IMR-90 (cell line): ENCODE measurements at regions not wholly inside any gene's neighbourhood (a gene's known extent, or its start where the extent isn't known, plus 50 kb on each side); places are given as distances from the start of the nearest gene placed in this dataset.

Experiments
- ATAC-seq: fragments of 200-7000 bp; cut with Tn5 transposase; 2 replicates; pipeline ENCODE4 v1.9.1; 2020; ENCODE audit warnings: low read depth, mild to moderate bottlenecking, moderate library complexity
- BruUV-seq: library from RNA; stranded (reverse); fragments of 400-500 nt; replicated peaks from 2 replicates; lab custom pipeline; 2021; lab: Mats Ljungman, UMichigan
- CTCF ChIA-PET: fragments of 300-600 bp; formaldehyde crosslinking; extraction: SDS; loops from one replicate; lab custom pipeline; 2021; ENCODE audit warnings: antibody characterized with exemption; lab: Yijun Ruan, JAX
- POLR2A ChIA-PET: fragments of 300-600 bp; sonication (Branson Sonifier 250); formaldehyde crosslinking; loops from one replicate; lab custom pipeline; 2022; ENCODE audit warnings: antibody characterized with exemption; ENCODE audit not compliant: unreplicated experiment; lab: Charles Lee
- DNase-seq: peaks from one replicate; pipeline ENCODE4 v3.0.0; 2013
- H2AFZ ChIP-seq: replicated peaks from 2 replicates; pipeline ENCODE3; 2013; ENCODE audit warnings: low read length, mild to moderate bottlenecking; ENCODE audit not compliant: poor library complexity
- H2AK5ac ChIP-seq: 2 replicates; pipeline ENCODE4 v1.6.1; 2013; ENCODE audit warnings: low read depth, low read length, inconsistent platforms
- H2AK9ac ChIP-seq: replicated peaks from 2 replicates; pipeline ENCODE3; 2013; ENCODE audit warnings: mild to moderate bottlenecking, low read depth, low read length, moderate library complexity; ENCODE audit not compliant: poor library complexity
- H2BK120ac ChIP-seq: 2 replicates; pipeline ENCODE4 v1.6.1; 2013; ENCODE audit warnings: low read depth, low read length, inconsistent platforms
- H2BK15ac ChIP-seq: 3 replicates; pipeline ENCODE4 v1.6.1; 2013; ENCODE audit warnings: low read depth, low read length, inconsistent platforms
- H2BK20ac ChIP-seq: 2 replicates; pipeline ENCODE4 v1.6.1; 2013; ENCODE audit warnings: low read depth, mild to moderate bottlenecking, inconsistent platforms, low read length, moderate library complexity
- H2BK5ac ChIP-seq: 2 replicates; pipeline ENCODE4 v1.6.1; 2013; ENCODE audit warnings: mild to moderate bottlenecking, low read depth, low read length, inconsistent platforms; ENCODE audit not compliant: poor library complexity, severe bottlenecking
- H3K14ac ChIP-seq: replicated peaks from 2 replicates; pipeline ENCODE4 v1.6.1; 2013; ENCODE audit warnings: low read depth, low read length, inconsistent platforms
- H3K18ac ChIP-seq: 2 replicates; pipeline ENCODE4 v1.6.1; 2013; ENCODE audit warnings: low read depth, low read length, control low read depth
- H3K23ac ChIP-seq: 2 replicates; pipeline ENCODE4 v1.6.1; 2013; ENCODE audit warnings: low read depth, low read length, inconsistent platforms
- H3K27ac ChIP-seq: 2 replicates; pipeline ENCODE4 v1.5.1; 2013; ENCODE audit warnings: mild to moderate bottlenecking, control low read depth, low read length; ENCODE audit not compliant: insufficient read depth
- H3K27me3 ChIP-seq: 2 replicates; pipeline ENCODE4 v1.6.1; 2013; ENCODE audit warnings: low read length; ENCODE audit not compliant: control insufficient read depth, insufficient read depth
- H3K36me3 ChIP-seq: 2 replicates; pipeline ENCODE4 v1.6.1; 2013; ENCODE audit warnings: low read length, mixed read lengths; ENCODE audit not compliant: control insufficient read depth, insufficient read depth
- H3K4ac ChIP-seq: 2 replicates; pipeline ENCODE4 v1.6.1; 2013; ENCODE audit warnings: low read depth, low read length, inconsistent platforms
- H3K4me1 ChIP-seq: 2 replicates; pipeline ENCODE4 v1.6.1; 2013; ENCODE audit warnings: low read length, mixed read lengths; ENCODE audit not compliant: control insufficient read depth, insufficient read depth
- H3K4me2 ChIP-seq: 2 replicates; pipeline ENCODE4 v1.6.1; 2013; ENCODE audit warnings: low read depth, mild to moderate bottlenecking, control low read depth, low read length, moderate library complexity
- H3K4me3 ChIP-seq: 2 replicates; pipeline ENCODE4 v1.5.1; 2013; ENCODE audit warnings: low read depth, mild to moderate bottlenecking, control low read depth, low read length, moderate library complexity; ENCODE audit not compliant: insufficient read depth
- H3K56ac ChIP-seq: 2 replicates; pipeline ENCODE4 v1.6.1; 2013; ENCODE audit warnings: low read length, inconsistent platforms; ENCODE audit not compliant: insufficient read depth; ENCODE audit errors: extremely low read depth
- H3K79me1 ChIP-seq, 2 experiments: 2 replicates each; pipeline ENCODE4 v1.6.1; 2013; ENCODE audit warnings: low read length in 2 of 2, inconsistent platforms in 1 of 2, low read depth in 1 of 2
- H3K9ac ChIP-seq: 2 replicates; pipeline ENCODE4 v1.6.1; 2013; ENCODE audit warnings: low read depth, low read length, control low read depth
- H3K9me1 ChIP-seq: 2 replicates; pipeline ENCODE4 v1.6.1; 2013; ENCODE audit warnings: low read length, inconsistent platforms; ENCODE audit not compliant: insufficient read depth
- H3K9me3 ChIP-seq: 2 replicates; pipeline ENCODE4 v1.6.1; 2013; ENCODE audit warnings: low read length; ENCODE audit not compliant: control insufficient read depth, insufficient read depth
- H4K20me1 ChIP-seq: 2 replicates; pipeline ENCODE4 v1.6.1; 2013; ENCODE audit warnings: low read length, inconsistent platforms; ENCODE audit not compliant: insufficient read depth
- H4K5ac ChIP-seq: 2 replicates; pipeline ENCODE4 v1.6.1; 2013; ENCODE audit warnings: mild to moderate bottlenecking, low read depth, low read length, control low read depth
- H4K8ac ChIP-seq, 2 experiments: 2 replicates each; pipeline ENCODE4 v1.6.1; 2013; ENCODE audit warnings: low read depth in 2 of 2, low read length in 2 of 2, control low read depth in 1 of 2, inconsistent platforms in 1 of 2
- H4K91ac ChIP-seq: 2 replicates; pipeline ENCODE4 v1.6.1; 2013; ENCODE audit warnings: low read depth, low read length, inconsistent platforms; ENCODE audit not compliant: insufficient read depth
- CEBPB ChIP-seq: IDR thresholded peaks from 2 replicates; pipeline ENCODE4 v1.6.1; 2012; ENCODE audit warnings: low read depth, low read length, improper control_type of control experiment
- CHD1 ChIP-seq: IDR thresholded peaks from 2 replicates; pipeline ENCODE4 v1.6.1; 2012; ENCODE audit warnings: low read depth, low read length, improper control_type of control experiment
- FOS ChIP-seq: fragments of 150-350 bp; IDR thresholded peaks from 2 replicates; pipeline ENCODE4 v1.6.1; 2016; ENCODE audit warnings: low read depth, low read length
- MAFK ChIP-seq: IDR thresholded peaks from 2 replicates; pipeline ENCODE4 v1.6.1; 2012; ENCODE audit warnings: low read depth, low read length, improper control_type of control experiment
- MAZ ChIP-seq: IDR thresholded peaks from 2 replicates; pipeline ENCODE4 v1.6.1; 2012; ENCODE audit warnings: low read depth, mild to moderate bottlenecking, low read length, improper control_type of control experiment, moderate library complexity, borderline replicate concordance
- NFE2L2 ChIP-seq: fragments of 150-350 bp; IDR thresholded peaks from 2 replicates; pipeline ENCODE4 v1.6.1; 2016; ENCODE audit warnings: low read depth, mild to moderate bottlenecking, low read length
- POLR2A ChIP-seq: IDR thresholded peaks from 2 replicates; pipeline ENCODE4 v1.6.1; 2012; ENCODE audit warnings: mild to moderate bottlenecking, low read depth, low read length
- RAD21 ChIP-seq: IDR thresholded peaks from 2 replicates; pipeline ENCODE4 v1.6.1; 2012; ENCODE audit warnings: low read length, improper control_type of control experiment
- SMC3 ChIP-seq: fragments of 150-350 bp; IDR thresholded peaks from 2 replicates; pipeline ENCODE4 v1.6.1; 2016; ENCODE audit warnings: low read depth, mild to moderate bottlenecking, antibody characterized with exemption, low read length, moderate library complexity
- dilution Hi-C: fragments of 300-500 bp; cut with HindIII; formaldehyde crosslinking; loops from one replicate; pipeline ENCODE4 v1.14.3; 2018; ENCODE audit warnings: low sequenced_read_pairs; ENCODE audit not compliant: unreplicated experiment
- in situ Hi-C: fragments of 300-500 bp; cut with MboI; formaldehyde crosslinking; loops from 3 replicates; pipeline ENCODE4 v1.14.3; 2019; ENCODE audit warnings: low sequenced_read_pairs, inconsistent platforms, mixed read lengths
- intact Hi-C: fragments of 100-400 bp; cut with micrococcal nuclease; formaldehyde crosslinking; loops from 2 replicates; pipeline ENCODE4 v1.10.0; 2022
- TF ChIP-seq, protein P1 (sequence below): fragments of 150-350 bp; IDR thresholded peaks from 2 replicates; pipeline ENCODE4 v1.6.1; 2017; ENCODE audit warnings: mild to moderate bottlenecking, antibody characterized with exemption, low read length, low read depth
- TF ChIP-seq, protein P2 (sequence below): fragments of 150-350 bp; IDR thresholded peaks from 2 replicates; pipeline ENCODE4 v1.6.1; 2016; ENCODE audit warnings: low read depth, mild to moderate bottlenecking, low read length, moderate library complexity, borderline replicate concordance
- TF ChIP-seq, protein P3 (sequence below): conservative IDR thresholded peaks from 2 replicates; pipeline ENCODE4 v1.5.1; 2012; ENCODE audit warnings: mild to moderate bottlenecking, low read depth, low read length, improper control_type of control experiment

DNA sequence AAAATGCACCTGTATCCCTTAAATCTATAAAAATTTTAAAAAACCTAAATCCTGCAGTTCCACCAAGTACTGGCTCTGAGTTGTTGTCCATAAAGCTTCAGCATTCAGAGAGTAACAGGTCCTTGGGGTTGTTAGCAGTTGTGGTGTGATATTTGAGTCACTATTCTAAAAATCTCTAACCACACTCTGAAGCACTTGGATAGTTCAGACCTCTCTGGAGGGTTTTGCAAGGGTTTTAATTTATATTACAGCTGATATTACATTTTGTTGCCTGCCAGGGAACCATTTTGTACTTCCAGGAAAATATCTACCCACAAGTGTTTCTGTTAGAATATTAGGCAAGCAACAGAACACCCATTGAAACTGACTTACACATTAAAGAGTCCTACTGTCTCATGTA, 255.6 kb downstream of the TBL1XR1 start:
- no peak overlapping the region for H3K4me2 ChIP-seq
- H3K23ac ChIP-seq: no peak overlapping the region
- intact Hi-C loops: no loop called here
- no peaks in the 10 kb centered on the region for H4K20me1 ChIP-seq
- dilution Hi-C loops: no loop called here
- H3K27ac ChIP-seq: no peak overlapping the region
- no peak overlapping the region for H3K18ac ChIP-seq
- H3K56ac ChIP-seq: no peak overlapping the region
- H2AK5ac ChIP-seq: no peak overlapping the region
- in situ Hi-C loops: no loop called here
- no peak overlapping the region for H2AK9ac ChIP-seq
- no peak for DNase-seq
- no peak overlapping the region for H2BK15ac ChIP-seq
- ATAC-seq: no peak
- CTCF ChIA-PET: no interaction called here
- H4K5ac ChIP-seq: no peak overlapping the region
- H2AFZ ChIP-seq: no peak overlapping the region
- H3K9me3 ChIP-seq: no peaks in the 10 kb centered on the region
- no peak overlapping the region for H3K9ac ChIP-seq
- no peak overlapping the region for H2BK120ac ChIP-seq
- no peak overlapping the region for H4K8ac ChIP-seq
- H3K27me3 ChIP-seq: no peaks in the 10 kb centered on the region
- no peaks in the 10 kb centered on the region for H3K4me1 ChIP-seq
- H4K91ac ChIP-seq: no peak overlapping the region
- no peak overlapping the region for H3K14ac ChIP-seq
- POLR2A ChIA-PET: no interaction called here
- no peaks in the 10 kb centered on the region for H3K79me1 ChIP-seq
- TF ChIP-seq RAD21 (no peak), CHD1 (no peak), MAZ (no peak), MAFK (no peak), CEBPB (no peak), FOS (no peak), NFE2L2 (no peak), POLR2A (no peak), SMC3 (no peak)
- TF ChIP-seq, protein P1, sequence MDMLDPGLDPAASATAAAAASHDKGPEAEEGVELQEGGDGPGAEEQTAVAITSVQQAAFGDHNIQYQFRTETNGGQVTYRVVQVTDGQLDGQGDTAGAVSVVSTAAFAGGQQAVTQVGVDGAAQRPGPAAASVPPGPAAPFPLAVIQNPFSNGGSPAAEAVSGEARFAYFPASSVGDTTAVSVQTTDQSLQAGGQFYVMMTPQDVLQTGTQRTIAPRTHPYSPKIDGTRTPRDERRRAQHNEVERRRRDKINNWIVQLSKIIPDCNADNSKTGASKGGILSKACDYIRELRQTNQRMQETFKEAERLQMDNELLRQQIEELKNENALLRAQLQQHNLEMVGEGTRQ: no peak
- TF ChIP-seq, protein P2, sequence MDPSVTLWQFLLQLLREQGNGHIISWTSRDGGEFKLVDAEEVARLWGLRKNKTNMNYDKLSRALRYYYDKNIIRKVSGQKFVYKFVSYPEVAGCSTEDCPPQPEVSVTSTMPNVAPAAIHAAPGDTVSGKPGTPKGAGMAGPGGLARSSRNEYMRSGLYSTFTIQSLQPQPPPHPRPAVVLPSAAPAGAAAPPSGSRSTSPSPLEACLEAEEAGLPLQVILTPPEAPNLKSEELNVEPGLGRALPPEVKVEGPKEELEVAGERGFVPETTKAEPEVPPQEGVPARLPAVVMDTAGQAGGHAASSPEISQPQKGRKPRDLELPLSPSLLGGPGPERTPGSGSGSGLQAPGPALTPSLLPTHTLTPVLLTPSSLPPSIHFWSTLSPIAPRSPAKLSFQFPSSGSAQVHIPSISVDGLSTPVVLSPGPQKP: no peak
- TF ChIP-seq, protein P3, sequence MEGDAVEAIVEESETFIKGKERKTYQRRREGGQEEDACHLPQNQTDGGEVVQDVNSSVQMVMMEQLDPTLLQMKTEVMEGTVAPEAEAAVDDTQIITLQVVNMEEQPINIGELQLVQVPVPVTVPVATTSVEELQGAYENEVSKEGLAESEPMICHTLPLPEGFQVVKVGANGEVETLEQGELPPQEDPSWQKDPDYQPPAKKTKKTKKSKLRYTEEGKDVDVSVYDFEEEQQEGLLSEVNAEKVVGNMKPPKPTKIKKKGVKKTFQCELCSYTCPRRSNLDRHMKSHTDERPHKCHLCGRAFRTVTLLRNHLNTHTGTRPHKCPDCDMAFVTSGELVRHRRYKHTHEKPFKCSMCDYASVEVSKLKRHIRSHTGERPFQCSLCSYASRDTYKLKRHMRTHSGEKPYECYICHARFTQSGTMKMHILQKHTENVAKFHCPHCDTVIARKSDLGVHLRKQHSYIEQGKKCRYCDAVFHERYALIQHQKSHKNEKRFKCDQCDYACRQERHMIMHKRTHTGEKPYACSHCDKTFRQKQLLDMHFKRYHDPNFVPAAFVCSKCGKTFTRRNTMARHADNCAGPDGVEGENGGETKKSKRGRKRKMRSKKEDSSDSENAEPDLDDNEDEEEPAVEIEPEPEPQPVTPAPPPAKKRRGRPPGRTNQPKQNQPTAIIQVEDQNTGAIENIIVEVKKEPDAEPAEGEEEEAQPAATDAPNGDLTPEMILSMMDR: no peak
- H3K4ac ChIP-seq: no peak overlapping the region
- H3K36me3 ChIP-seq: no peaks in the 10 kb centered on the region
- no peaks in the 10 kb centered on the region for H3K9me1 ChIP-seq
- H2BK5ac ChIP-seq: no peak overlapping the region
- no peak overlapping the region for H3K4me3 ChIP-seq
- no peak overlapping the region for H2BK20ac ChIP-seq
- BruUV-seq: no TSS peak
